ENCODE measurements at regions not wholly inside any gene's neighbourhood (a gene's known extent, or its start where the extent isn't known, plus 50 kb on each side); places are given as distances from the start of the nearest gene placed in this dataset.
"Not testable (repeated sequence)": the region's sequence is repeated elsewhere in the genome, so short reads cannot be mapped to it uniquely, and the experiment has no call there.

DNA sequence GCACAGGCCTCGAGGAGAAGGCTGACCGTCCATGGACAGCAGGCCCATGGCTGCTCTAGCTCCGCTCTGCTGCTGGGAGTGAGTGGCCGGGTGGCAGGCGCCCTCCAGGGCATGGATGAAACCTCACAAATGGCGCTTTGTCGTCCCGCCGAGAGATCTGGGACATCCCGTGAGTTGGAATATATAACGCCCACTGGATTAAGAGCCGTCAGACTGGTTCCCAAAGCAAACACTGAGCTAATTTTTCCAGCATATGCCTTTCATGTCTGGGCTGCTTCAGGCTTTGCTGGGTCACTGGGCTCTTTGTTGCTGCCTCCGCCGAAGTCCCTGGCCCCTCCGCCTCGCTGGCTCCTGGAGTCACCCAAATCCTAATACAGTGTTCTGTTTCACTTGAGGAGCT lies 266.3 kb downstream of the FOXL1 start:
- DNase-seq, result no peak

DNA sequence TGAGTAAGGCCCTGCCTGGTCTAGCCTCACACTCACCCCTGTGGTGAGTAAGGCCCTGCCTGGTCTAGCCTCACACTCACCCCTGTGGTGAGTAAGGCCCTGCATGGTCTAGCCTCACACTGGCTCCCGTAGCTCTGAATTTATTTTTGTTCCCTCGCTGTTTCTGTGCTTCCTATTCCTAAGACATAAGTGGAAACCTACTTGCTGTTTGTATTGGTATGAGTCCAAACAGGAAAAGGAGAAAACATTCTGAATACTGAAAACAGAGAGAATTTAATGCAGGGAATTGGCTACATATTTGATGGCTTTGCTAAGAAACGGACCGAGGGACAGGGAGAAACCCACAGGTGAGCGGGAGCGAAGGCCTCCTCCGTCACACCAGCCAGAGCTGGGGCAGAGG lies 267.8 kb downstream of the FOXL1 start:
- no peak for DNase-seq

DNA sequence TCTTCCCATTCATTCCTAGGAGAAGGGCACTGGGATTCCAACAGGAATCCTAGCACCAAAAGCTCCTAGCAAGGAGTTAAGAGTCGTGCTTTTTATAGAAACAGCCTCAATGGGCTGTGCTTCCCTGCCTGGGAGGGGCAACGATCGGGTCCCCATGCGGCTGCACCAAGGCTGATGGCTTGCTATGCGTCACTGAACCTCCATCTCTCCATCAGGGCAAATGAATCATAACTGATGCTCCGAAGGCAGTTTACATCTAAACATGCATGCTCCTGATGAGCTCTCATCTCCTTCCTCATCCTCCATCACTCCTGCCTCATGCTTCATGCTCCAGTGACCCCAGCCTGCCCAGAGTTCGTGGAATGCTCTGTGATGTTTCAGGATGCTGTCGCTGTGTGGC lies 270.5 kb downstream of the FOXL1 start:
- no peak for DNase-seq

DNA sequence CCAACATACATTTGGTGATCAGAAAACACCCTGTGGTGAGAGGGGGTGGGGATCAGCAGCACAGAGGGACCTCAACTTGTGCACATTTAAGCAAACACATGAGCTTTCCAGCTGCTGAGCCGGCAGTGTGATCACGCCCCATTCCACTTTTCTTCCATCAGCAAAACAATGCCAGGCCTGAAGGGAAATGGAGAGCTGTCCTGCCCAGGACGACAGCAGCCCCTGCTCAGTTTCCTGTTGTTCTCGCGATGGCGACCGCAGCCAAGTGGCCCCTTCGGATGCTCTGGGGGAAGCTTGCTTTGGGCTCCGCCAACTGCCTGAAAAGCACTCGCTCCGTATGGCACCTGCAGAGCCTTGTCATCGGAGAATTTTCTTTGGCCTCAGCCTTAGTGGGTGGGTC lies 272.3 kb downstream of the FOXL1 start:
- DNase-seq, result no peak

DNA sequence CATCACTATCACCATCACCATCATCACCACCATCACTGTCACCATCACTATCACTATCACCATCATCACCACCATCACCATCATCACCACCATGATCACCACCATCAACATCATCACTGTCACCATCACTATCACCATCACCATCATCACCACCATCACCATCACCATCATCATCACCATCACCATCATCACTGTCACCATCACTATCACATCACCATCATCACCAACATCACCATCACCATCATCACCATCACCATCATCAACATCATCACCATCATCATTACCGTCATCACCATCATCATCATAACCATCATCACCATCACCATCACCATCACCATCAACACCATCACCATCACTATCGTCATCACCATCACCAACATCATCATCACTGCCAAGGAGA lies 273.8 kb downstream of the FOXL1 start:
- no peak for DNase-seq

DNA sequence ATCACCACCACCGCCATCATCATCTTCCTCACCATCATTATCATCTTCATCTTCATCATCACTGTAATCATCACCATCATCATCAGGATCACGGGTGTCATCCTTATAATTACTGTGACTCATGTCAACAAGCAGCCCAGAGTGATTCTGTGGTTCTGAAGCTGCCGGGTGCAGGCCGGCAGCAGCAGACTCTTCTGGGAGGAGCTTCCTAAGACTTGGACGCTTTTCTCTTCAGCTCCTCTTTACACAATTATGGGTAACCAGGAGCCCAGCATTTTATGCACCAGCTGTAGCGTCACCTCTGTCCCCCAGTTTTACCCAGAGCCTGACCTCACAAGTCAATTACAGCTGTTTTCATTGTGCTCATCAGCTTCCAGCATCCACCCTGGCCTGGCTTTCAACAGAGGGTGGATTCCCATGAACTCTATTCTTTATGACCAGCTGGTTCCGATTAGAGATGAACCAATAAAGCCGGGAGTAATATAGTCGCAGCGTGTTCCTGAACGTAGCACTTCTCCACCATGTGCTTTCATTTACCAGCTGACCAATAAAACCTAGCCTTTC lies 275.8 kb downstream of the FOXL1 start:
- DNase-seq, result no peak

DNA sequence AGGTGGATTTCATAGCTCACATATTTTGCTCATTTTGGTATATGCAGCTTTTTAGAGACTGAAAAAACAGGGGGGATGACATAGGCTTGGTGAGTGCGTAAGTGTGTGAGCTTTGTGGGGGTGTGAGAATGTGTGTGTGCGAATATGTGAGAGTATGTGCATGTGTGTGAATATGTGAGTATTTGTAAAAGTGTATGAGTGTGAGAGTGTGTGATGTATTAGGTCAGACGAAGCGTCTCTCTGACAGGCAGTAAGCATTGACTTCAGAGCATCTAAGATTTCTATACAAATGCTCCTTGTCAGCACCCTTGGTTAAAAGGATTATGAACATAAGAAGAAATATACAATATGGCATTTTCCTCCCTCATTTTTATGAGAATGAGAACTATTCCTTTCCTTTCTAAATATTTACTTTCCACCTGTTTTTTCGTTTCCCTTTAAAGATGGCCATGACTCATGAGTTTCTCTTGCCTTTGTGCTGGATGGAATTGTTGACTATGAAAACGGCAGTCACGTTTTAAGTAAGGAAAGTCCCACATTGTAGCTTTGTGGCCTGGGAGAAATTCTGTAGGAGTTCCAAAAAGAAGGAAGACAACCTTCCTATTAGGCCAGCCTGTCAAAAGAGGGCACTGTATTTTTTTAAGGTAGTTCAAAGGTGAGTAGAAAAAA lies 276.4 kb downstream of the FOXL1 start:
- no peak for DNase-seq

DNA sequence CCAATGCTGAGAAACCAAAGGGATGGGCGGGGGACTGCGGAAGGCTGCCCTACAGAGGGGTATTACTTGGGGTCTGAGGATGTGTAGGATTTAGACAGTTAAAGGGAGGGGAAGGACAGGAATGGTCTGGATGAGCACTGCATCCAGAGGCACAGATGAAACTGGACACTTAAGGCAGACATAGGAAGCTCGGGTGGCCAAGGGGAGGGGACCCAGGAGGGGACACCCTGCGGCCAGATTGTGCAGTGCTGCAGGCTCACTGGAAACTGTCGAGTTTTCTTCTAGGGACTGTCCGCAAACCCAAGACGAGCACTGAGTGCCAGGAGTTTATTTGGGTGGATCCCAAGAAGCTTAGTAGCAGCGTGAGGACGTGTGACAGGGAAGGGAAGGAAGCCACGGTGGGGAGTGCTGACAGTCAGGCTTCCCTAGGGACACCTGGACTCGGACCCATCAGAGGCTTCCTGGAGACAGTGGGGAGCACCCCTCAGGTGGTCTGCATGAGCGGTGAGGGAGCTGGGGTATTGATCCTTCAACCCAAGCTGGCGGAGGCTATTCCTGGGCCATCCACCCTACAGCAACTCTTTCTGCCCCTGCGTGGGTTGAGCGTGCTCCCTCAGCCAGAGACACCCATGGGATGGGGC lies 278.7 kb downstream of the FOXL1 start:
- DNase-seq, result no peak

DNA sequence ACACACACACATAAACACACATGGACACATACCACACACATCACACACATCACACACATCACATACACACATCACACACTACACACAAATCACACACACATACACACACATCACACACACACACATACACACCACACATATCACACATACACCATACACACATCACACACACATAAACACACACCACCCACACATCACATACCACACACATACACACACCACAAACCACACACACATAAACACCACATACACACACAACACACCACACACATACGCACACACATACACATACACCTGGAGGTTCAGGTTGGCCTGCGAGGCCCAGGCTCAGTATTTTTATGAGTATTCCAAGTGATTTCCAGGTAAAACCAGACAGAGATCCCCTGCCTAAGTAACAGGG lies 279.5 kb downstream of the FOXL1 start:
- no peak for DNase-seq

DNA sequence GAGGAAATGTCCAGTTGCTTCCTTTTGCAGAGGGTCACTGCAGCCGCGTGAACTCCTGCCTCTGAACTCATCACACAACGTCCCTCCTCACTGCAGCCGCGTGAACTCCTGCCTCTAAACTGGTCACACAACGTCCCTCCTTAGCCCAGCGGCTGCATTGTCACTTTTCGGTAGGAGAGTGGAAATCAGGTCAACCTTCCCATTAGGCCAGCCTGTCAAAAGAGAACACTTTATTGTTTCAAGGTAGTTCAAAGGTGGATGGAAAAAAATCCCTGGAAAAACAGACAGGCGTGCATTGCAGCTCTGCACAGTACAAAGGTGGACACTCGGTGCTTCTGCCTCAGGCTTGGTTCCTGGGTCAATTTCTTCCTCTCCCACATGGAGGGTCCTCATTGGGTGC lies 280.2 kb downstream of the FOXL1 start:
- no peak for DNase-seq

DNA sequence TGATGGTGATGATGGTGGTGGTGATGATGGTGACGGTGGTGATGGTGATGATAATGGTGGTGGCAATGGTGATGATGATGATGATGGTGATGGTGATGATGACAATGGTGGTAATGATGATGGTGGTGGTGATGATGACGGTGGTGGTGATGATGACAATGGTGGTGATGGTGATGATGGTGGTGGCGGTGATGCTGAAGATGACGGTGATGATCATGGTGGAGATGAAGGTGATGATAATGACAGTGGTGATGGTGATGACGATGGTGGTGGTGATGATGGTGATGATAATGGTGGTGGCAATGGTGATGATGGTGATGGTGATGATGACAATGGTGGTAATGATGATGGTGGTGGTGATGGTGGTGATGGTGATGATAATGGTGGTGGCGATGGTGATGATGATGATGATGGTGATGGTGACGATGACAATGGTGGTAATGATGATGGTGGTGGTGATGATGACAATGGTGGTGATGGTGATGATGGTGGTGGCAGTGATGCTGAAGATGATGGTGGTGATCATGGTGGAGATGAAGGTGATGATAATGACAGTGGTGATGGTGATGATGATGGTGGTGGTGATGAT lies 283.0 kb downstream of the FOXL1 start:
- DNase-seq, result not testable (repeated sequence)

DNA sequence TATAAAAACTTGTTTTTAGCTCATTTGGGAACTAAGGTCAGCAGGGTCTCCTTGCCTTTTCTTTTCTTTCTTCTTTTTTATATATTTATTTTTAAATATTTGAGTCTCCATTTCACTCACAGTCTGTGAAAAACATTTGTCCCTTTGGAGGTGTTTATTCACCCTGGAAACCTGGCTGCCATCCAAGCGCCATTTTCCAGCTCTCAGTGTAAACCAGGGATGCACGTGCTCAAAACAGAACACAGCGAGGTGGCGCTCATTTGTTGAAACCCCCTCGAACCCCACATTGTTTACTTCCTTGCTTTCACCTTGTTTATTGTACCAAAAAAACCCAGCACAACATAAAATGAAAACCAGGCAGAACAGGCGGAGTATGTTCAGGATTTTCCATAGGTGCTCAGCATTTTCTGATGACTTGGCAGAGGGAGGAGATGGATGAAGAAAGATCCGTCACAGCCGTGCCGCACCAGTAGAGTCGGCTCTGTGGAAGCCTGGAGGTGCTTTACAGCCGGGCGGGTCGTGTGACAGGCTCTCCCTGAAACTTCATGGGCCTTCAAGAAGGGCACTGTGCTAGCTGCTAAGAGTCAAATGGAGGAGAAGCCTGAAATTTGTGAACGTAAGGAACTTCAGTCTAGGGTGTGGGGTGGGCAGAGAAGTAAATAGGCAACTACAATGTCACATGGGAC lies 284.4 kb downstream of the FOXL1 start:
- no peak for DNase-seq

DNA sequence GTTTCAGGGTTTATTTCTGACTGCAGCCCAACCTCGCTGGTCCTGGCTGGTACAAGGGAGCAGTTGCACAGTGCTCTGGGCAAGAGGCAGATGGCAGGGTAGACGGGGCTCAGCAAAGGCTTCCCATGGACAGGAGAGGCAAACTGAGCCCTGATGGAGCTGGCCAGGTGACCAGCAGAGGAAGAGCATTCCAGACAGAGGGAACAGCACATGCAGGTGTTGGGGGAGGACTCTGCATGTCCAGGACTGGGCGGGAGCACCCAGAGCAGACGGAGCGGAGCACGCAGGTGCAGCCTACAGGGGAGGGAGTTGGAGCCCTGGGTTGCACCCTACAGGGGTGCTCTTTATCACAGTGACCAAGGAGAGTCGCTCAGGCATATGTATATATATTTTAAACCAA lies 285.3 kb downstream of the FOXL1 start:
- no peak for DNase-seq

DNA sequence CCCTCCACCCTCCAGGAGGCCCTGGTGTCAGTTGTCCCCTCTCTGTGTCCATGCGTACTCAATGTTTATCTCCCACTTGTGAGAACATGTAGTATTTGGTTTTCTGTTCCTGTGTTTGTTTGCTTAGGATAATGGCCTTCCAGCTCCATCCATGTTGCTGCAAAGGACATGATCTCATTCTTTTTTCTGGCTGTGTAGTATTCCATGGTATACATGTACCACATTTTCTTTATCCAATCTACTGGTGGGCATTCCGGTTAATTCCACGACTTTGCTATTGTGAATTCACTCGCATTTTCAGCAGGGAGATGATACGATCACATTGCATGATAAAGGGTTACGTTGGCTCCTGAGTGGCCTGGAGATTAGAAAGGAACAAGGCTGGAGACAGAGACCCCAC lies 286.2 kb downstream of the FOXL1 start:
- DNase-seq, result no peak

DNA sequence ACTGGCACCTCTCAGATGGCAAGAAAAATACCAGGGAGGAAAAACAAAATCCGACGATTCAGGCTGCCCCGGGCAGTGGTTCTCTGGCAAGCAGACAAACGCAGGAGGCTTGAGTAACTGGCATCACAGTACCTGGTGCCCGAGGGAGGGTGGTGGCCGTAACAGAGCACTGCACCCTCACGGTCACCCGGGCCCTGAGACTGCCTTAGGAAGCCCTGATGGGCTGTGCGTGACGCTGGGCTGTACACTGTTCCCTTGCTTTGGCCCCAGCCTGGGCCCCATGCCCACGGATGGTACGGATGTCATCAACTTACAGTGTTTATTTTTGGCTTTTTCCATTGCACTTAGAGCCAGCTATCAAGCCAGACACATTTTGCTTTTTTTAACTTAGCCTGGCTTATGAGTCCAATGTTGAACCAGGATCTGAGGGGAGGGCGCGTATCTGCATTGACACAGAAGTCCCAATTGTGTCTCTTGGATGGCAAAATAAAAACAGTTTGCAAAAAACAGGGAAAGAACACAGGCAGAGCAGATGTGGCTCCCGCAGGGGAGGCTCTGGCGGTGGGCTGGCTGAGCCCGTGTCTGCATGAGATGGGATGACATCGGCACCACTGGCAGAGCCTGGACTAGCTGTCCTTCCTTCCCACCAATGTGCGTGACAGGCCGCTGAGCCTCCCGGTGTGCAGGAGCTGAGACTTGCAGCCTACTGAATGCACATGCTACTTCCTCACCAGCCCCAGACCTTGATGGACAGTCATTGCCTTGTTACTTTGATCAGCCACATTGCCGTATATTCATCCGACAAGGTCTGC lies 287.7 kb downstream of the FOXL1 start:
- no peak for DNase-seq

DNA sequence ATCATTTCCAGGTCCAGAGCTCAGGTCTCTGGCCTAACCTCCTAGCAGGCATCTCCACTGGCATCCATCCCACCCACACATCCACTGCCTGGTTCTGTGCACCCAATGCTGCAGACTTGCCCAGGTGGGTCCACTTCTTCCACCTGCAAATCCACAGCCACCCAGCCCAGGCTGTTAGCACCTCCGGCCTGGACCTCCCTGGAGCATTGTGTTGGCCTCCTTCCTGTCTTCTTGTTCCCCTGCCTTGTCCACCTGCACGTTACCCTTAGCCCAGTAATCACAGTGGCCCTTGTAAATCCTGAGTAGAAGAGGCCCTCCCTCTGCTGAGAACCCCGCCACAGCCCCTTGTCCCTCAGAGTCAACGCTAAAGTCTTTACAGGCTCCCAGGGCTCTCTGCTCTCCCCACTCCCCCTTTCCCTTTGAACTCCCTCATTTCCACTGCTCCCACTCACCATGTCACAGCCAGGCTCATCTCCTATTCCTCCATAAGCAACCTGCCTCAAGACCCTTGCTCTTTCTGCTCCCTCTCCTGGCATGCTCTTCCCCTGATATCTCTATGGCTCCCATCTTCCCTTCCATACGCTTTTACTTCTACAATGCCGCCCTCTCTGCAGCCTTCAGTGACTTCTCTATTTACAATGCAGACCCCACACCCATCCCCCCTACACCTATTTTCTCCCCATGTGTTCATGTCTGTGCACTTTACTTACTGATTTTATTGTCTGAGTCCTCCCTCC lies 288.8 kb downstream of the FOXL1 start:
- no peak for DNase-seq

DNA sequence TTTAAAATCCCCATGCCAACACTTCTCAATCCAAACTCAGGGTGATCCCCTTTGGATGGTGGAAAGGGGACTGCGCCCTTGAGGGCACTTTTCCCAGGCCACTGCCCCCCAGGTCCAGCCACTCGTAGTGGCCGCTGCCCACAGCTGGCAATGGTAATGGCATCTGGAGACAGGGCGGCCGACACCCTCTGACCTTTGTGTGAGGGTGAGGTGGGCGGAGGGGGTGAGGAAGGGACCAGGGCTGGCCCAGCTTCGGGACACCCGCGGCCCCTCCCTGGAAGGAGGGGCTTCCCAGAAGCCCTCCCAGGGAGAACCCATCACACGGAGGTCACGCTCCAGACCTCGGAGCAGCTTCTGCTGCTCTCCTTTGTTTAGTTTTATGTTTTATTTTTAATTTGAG lies 289.7 kb downstream of the FOXL1 start:
- no peak for DNase-seq

DNA sequence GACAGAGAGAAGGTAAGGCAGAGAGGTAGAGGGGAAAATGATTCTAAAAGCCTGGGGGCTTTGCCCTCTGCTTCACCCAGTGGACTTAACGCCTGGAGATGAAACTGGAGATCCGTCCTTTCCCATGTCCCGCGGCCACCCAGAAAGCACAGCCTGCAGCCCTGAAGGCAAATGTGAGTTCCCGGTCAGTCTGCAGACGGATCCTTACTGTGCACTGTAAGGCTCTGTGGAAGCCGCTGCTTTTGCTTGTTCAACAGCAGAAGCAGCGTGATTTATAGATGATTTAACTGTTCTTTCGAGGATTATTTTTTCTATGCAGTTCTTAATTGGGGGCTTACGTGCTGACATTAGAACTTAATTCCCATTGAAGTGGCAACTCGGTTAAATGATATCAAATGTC lies 290.4 kb downstream of the FOXL1 start:
- no peak for DNase-seq

DNA sequence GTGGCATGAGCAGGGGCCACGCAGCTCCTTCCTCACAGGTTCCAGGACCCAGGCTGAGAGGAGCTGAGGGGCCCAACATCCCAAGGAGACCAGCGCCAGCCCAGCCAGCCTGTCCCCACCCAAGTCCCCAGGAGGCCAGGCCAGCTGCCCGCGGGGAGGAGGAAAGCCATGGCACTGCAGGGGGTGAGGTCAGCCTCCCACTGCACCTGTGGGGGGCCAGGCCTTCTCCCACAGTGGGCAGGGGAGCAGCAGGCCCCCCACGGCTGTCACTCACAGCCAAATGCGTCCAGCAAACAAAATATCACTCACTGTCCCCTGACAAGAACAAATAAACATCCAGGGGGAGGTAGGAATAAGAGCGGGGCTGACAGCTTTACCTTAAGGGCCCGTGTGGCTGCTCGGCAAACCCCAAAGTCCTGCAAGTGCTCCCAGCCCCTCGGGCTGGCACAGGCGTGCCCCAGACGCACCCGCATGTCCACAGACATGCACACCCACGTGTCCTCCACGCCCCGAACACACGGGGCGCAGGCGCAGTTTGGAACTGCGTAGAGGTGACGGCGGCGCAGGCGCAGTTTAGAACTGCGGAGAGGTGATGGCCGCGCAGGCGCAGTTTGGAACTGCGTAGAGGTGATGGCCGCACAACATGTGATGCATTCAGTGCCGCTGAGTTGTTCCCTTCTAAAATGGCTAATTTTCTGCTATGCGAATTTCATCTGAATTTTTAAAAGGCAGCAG lies 291.1 kb downstream of the FOXL1 start:
- no peak for DNase-seq

DNA sequence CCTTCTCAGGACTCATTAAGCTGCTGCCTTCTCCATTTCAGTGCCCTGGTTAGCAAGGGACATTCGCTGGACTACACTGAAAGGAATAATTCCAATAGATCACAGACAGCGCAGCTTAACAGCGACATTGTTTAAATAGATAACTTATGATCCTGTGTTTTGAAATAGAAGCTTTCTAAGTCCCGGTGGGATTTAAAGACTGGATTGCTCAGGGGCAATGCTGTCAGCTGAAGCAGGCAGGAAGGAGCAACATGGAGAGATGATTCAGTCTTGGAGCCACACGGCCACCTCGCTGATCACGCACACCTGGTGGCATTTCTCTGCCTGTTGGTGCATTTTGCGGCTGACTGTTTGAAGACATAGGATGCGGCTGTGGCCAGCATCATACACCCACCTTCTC lies 292.0 kb downstream of the FOXL1 start:
- DNase-seq, result no peak

DNA sequence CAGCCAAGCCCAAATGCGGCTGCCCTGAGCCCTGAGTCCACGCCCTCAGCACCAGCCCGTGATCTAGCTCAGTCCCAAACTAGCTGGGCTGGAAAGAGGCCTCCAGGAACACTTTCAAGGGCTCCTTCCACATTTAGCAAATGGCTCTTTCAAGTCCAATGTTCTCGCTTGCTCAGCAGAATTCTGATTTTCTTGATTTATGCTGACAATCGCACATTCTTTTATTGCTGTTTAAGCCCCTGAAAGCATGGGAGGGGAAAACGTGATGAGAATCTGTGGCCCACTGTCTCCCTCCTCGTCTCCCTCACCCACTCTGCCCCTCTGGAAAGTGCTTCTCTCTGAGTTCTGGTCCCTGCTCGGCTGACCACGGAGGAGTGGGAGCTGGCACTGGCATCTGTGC lies 293.8 kb downstream of the FOXL1 start:
- DNase-seq, result no peak

DNA sequence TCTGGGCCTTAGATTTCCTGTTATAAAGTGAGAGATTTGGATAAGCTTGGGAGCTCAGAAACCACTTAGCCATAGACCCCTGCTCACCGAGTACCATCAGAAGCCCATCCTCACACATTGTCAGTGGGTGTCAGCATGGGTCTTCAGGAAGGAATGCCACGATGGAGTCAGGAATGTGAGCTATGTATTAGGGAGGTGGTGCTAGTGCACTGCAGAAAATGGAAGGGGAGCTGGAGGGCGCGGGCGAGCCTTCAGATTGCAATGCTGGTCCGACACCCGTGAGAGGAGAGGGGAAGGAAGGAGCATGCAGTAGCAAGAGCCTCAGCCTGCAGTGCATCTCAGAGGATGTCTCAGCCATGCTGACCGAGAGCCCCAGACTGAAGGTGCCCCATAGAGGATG lies 294.5 kb downstream of the FOXL1 start:
- no peak for DNase-seq
